GM19455 (cell line): ENCODE measurements at regions not wholly inside any gene's neighbourhood (a gene's known extent, or its start where the extent isn't known, plus 50 kb on each side); places are given as distances from the start of the nearest gene placed in this dataset.

ENCODE experiments used
- ATAC-seq: cut with Tn5 transposase; IDR thresholded peaks from one replicate; pipeline ENCODE4 v1.9.1; 2021; ENCODE audit not compliant: unreplicated experiment

DNA sequence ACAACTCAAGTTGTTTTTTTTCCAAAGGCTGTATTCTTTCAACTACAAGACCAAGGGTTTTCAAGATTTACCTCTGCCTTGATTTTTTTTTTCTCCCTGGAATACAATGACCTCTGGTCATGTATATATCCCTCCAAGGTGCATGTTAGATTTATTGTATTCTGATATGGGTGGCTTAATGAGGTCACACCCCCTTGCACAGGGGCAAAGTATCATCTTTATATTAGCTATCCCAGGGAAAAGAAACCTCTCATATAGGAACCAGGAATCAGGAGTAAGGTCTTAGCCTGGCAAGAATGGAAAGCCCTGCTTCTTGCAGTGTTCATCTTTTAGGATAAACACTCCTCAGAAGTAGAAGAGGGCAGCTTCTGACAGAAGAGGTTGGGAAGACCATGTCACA, 516.9 kb upstream of the TENM4 start:
- ATAC-seq, result no peak

DNA sequence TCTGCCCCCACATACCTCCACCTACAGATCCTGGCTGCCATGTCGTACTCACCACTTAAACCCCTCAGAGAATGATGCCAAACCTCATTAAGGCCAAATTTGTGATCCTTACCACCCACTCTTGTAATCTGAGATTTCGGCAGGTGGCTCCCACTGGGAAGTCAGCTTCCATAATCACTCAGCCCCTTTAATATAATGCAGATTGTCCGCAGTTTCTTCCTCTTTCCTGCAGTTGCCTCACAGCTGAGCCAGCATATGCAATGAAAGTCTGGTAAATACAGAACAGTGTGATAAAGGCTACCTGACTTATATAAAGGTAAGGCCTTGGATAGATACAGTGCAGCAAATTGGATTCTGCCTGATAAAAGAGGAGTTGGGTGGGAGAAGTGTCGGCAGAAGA, 515.2 kb upstream of the TENM4 start:
- ATAC-seq, result no peak

DNA sequence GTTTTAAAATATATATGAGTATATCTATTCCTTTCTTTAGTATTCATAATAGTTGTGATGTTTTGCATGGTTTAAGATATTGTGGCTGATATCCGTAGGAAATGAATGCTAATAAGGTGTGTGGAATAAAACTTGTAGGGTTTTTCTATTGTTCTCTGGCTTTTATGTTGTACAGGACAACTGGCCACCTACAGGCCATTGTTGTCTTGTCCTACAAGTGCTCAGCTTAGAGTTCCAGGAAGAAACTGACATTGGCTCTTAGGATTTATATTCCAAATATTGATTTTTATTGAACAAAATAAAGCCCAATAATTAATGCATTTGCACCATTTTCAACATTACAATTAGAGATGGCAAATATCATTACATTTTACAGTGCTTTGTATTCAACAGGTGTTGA, 512.8 kb upstream of the TENM4 start:
- no peak for ATAC-seq

DNA sequence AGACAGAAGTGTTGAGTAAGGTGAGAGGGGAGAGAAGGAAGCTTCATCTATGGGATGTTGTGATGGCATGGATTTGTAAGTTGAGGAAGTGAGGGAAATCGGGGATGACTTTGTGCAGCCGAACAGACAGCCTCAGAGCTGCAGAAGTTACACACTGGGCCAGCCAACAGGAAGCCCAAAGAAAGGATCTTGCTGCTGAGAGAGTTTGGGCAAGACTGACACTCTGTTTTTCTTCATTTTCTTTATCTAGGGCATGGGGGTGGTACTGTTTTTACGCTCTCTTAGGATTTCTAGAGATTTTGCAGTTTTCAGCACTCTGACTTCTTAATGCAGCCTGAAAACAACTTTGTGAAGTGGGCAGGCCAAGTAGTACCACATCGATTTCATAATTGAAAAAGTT, 509.9 kb upstream of the TENM4 start:
- ATAC-seq, result no peak

DNA sequence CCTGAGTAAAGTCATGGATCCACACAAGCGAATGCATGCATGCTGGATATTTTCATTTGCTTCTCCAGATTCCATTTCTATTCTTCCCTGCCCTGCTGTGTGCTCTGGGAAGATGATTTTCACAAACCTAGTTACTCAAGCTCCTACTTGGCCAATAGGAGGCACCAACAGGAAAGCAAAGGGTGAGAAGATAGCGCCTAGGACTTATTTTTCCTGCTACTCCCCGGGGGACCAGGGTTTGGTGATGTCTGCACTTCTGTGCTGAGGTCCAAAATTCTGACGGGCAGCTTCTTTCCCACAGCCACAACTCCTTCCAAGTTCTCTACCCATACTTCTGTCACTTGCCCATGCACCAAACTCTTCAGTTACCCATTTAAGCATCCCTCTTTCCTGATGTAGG, 509.3 kb upstream of the TENM4 start:
- ATAC-seq, result no peak

DNA sequence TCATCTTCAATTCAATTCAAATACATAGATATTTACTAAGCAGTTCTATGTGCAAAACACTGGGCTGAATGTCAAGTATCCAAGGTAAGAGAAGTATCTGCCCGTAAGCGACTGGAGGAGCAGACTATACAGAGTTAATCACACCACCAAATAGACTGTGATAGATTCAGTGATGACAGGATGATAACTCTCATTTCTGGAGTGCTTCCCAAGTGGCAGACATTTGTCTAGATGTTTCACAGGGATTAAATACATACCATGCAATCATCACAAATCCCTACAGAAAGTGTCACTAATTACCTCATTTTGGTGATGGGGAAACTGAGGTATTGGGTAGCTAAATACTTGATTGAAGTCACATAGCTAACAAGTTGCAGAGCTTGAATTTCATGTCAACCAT, 508.7 kb upstream of the TENM4 start:
- ATAC-seq, result no peak

DNA sequence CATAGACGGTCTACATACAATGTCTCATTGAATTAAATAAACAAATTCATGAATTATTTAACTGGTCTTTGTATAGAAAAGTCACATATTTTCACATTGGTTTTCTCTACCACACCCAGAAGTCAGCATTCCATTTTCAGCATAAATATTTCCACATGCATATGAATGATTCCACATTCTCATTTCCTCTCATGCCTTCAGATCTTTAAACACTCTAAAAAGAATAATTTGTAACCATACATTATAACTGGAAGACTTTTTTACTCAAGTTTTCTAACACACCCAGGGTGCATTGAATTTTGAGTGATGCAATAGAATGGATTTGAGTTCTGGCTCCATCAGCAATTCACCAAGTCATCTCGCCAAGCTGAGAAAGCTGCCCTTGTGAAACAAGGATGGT, 501.8 kb upstream of the TENM4 start:
- ATAC-seq, result no peak

DNA sequence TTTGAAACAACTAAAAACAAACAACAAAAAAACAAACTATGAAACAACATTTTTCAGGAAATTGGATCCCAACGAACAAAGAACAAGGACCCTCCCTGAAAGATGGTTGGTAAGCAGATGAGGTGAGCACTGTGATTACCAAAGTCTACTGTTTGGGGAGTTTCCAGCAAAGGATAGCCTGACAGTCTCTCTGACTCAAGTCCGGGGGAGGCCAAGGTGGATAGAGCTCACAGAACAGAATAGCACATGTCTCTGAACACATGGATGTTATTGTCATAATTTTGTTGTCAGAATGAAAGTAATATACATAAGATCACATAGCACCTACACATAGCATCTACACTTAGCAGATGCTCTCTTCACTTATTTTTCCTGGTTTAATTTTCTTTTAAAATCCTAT, 501.3 kb upstream of the TENM4 start:
- no peak for ATAC-seq

DNA sequence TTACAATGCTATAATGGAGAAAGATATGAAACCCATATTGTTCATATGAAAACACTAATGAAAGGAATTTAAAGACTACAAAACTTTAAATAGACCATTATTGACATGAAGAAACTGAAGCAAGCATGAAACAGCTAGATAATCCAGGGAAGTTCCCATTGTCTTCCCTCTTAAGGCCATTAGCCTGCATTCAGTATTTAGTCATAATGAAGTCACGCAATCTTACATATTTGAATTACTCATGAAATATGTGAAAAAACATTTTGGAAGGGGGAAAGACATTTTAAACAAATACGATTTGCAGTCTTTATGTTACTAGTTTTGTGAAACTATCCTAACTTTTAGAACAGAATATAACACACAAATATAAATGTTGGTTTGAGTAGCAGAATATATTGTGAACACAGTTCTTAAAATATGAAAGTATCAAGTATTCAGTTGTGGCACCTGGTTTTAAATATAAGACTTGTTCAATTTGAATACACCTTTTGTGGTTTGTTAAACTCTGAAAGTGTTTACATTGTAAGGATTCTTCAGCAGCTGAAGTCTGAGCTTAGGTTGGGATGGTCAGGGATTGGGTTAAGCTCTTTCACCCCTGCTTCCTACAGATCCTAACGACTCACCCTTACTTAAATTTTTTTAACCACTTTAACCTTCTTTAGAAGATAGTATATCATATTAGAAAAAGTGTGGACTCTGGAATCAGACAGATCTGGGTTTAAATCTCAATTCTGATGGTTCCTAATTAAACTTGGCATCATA, 500.3 kb upstream of the TENM4 start:
- ATAC-seq, result no peak

DNA sequence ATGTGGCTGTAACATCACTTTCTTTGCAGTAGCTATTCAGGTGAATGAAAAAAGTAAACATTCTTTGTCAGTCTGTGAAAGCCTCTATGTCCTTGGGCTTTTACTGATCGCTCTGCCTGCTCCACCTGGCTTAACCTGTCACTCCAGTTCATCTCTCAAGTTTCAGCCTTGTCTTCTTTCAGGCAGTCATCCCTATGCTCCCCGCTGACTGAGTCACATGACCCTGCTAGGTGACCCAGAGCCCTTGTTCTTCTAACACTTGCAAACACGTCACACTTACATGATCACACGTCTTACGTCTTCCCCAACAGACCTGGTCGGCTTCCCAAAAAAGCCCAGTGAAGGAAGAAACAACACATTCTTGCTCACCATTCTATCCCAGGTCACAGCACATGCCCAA, 499.3 kb upstream of the TENM4 start:
- no peak for ATAC-seq

DNA sequence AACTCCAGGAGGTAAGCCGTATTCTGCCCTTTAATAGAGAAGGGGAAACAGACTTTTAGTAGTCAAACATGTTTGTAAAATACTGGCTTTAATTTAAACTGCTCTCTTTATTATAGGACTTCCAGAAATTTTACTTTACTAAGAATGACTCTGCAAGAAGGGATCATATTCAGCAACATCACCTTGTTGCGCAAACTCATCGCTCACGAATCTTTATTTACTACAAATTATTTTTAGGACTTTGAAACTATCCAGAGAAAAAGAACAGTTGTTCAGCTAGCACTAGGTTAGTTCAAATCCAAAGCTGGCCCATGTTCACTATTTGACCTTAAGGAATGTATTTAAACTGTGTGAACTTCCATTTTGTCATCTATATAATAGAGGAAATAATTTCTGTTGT, 498.3 kb upstream of the TENM4 start:
- ATAC-seq, result no peak

DNA sequence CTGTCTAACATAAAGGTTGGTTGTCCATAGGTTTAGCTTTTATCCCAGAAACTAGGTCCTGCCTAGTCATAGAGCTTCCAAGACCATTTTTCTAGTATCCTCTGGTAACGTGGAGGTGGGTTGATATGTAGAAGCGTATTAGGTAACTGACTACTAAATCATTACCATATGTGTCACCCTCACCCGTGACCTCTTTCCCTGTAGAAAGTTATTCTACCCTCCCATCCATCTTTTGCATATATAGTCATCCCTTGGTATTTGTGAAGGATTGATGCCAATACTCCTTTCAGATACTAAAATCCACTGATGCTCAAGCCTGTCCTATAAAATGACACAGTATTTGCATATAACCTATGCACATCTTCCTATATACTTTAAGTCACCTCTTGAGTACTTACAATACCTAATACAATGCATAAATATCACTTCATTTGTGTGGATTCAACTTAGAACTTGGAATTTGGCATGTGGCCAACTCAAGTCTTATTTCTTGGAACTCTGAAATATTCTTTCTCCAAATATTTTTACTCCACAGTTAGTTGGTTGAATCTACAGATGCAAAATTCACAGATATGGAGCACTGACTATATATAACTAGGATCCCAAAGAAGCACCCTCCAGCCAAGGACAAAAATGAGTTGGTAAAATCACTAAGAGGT, 497.0 kb upstream of the TENM4 start:
- ATAC-seq, result no peak

DNA sequence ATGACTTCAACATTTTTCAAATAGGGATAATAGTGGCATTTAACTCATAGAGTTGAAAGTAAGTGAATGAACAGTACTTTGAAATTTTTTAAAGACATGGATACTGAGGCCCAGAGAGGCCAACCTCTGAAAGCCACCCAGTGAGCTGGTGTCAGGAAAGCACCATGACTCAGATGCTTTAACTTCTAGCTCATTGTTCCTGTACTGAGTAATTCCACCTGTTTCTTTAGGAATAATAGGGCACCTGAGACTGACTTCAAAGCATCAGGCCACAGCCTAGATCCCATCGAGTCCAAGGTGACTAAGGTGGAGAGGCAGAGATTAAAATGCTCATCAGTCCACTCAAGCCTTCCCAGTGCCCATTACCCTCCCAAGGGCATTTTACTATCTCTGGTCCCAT, 491.8 kb upstream of the TENM4 start:
- ATAC-seq, result no peak

DNA sequence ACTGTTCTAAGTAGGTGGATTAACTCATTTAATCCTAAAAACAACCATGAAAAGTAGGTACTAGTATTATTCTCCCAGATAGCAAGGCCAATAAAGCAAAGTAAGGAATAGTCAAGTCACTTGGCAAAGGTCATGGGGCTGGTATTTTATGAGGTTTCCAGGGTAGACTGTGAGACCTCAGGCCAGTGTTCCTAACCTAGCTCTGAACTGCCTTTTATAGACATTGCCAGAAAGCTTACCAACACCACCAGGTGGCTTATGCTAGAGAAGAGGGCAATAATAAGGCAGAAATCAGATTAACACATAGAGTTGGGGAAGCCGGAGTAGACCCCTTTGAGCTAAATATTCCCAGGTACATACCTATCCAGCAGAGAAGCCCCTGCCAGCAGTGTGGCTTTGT, 490.9 kb upstream of the TENM4 start:
- no peak for ATAC-seq

DNA sequence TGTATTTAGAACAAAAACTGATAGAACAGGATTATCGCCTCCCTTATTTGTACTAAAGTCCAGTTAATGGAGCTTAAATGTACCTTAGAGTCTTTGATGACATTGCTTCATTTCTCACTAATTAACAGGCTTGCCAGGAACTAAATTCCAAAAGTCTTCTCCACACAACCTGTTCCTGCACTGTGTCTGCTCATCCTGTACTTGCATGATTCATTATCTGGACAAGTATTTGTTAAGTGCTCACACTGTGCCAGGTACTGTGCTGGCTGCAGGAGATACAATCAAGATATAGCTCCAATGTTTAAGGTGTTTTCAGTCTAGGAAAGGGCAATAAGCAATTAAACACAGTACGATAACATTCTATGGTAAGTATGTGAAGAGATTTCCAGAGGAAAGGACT, 485.9 kb upstream of the TENM4 start:
- ATAC-seq, result no peak

DNA sequence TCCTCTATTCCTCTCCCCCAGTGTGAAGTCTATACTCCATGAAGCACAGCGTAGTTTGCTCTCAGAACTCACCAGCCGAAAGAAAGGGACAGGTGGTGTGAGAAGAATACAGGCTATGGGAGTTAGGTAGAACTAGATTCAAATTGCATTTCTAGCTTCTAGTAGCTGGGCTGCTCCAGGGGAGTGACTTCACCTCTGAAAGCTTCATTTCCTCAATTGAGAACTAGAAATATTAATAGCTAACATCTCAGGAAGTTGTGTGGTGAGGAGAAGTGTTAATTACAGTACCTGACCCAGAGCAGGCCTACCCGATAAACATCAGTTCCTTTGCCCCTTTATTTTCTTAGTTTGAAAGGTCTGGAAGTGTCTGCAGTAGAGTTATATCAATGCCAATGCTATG, 484.7 kb upstream of the TENM4 start:
- ATAC-seq, result peak; percentile 71

DNA sequence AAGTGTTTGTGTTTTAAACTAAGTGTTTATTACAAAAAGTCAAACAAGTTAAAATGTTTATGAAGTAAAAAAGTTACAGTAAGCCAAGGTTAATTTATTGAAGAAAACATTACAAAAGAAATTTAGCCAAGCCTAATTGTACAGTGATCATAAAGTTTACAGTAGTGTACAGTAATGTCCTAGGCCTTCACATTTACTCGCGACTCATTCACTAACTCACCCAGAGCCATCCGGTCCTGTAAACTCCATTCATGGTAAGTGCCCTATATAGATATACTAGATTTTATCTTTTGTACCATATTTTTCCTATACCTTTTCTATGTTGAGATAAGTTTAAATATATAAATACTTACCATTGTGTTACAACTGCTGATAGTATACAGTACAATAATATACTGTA, 481.8 kb upstream of the TENM4 start:
- ATAC-seq, result no peak

DNA sequence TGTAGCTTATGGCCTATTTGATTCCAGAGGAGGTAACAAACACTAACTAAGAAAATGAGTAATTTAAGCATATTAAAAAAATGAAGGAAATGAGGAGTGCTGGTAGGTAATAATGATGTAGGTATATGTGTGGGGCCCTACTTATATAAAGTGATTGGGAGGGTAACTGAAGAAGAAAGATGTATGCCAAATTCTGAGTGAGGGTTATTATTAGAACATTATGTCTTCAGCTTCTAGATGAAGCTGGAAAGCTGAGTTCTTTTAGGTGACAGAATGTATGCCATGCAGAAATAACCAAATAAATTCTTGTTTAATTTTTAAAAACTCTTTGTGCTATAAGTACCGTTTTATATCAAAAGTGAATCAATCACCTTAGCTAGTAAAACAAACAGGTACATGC, 479.6 kb upstream of the TENM4 start:
- ATAC-seq, result no peak

DNA sequence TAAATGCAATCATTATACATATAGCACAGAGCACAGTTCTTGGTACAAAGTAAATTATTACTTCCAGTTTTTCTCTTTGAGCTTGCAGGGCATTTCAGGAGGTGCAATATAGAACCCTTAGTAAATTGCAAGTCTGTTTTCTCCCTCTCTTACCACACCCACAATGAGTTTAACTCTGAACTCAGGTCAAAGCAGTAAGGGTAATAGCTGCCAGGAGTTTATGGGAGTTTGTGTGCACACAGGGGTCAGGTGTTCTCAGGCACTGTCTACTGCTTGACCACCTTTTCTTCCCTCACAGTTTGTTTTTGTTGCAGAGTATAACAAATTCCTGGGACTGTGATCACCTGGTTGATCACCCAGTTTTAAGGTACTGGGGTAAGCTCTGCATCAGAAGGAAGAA, 478.5 kb upstream of the TENM4 start:
- no peak for ATAC-seq

DNA sequence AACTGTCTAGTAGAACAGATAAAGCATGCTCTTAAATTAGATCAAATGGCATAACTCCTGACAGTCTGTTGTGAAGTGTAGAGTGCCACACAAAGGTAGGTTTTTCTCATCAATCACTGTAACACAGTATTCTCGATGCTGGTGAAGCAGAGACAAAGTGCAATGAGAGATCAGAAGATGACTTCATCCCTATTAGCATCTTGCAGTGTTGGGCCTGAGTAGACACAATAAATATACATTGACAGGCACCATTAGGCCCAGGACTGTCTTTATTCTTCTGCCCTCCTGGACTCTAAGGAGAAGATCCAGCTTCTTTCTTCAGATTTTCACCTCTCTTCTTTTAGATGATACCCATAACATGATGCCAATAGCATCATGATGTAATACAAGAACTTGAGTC, 478.0 kb upstream of the TENM4 start:
- no peak for ATAC-seq

DNA sequence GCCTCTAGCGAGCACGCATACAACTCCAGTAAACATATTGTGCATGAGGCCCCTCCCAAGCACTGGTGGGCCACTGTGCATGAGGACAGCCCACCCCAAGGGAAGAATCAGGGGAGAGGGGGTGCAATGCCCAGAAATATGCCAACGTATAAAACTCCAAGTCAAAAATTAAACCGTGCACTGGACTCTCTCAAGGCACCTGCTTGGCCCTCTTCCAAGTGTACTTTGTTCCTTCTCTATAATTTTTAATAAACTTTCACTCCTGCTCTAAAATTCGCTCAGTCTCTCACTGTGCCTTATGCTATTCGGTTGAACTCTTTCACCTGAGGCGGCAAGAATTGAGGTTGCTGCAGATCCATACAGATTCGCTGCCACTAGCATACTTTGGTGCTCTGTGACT, 465.3 kb upstream of the TENM4 start:
- no peak for ATAC-seq

DNA sequence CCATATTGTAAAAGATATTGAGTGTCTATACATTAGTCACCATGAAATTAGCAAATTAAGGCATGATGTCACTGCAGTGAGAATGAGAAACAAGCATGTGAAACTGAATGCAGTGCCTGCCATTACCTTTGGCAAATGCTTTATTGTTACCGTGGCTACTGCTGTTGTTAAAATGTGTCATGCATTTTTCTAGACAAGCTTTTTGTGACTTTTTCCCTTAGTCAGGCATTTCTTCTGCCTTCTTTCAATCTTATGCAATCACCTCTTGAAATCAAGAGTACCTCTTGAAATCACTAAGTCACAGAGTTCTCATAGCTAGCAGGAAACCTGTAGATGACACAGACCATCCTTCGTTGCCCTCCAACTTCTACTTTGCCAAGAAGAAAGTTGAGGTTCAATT, 461.7 kb upstream of the TENM4 start:
- no peak for ATAC-seq

DNA sequence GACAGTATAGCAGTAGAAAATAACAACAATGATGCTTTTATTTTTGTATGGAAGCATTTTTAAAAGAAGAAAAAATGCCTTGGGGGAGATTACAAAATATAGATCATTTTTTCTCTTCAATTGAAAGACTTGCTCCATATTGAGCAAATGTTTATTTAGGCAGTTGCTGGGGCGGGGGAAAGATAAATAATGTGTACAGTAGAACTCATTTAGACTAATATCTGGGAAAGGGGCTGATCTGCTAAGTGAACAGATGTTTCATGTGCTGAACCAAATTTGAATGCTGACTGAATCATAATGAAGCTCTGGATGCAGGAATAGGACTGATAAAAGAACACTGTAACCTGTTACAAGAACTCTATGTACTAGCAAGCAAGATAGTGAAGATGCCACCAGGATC, 457.1 kb upstream of the TENM4 start:
- no peak for ATAC-seq
